H1 (cell line): ENCODE measurements at regions not wholly inside any gene's neighbourhood (a gene's known extent, or its start where the extent isn't known, plus 50 kb on each side); places are given as distances from the start of the nearest gene placed in this dataset.

Experiments
- CTCF ChIA-PET: fragments of 300-600 bp; sonication (Branson Sonifier 250); formaldehyde crosslinking; loops from one replicate; lab custom pipeline; 2021; ENCODE audit not compliant: partially characterized antibody; lab: Charles Lee
- POLR2A ChIA-PET: fragments of 300-600 bp; sonication (Branson Sonifier 250); formaldehyde crosslinking; loops from one replicate; lab custom pipeline; 2021; ENCODE audit warnings: inconsistent platforms; ENCODE audit not compliant: partially characterized antibody; lab: Charles Lee
- DNase-seq, 2 experiments: peaks; one replicate each; pipeline versions ENCODE4 v3.0.0 to v3.0.0-alpha.2; 2010 to 2022; ENCODE audit warnings: low spot score in 2 of 2, low read depth in 1 of 2, mixed read lengths in 1 of 2
- FAIRE-seq: peaks from 2 replicates; lab custom pipeline; 2011; peaks lifted over from hg19 to GRCh38; lab: Jason Lieb, UNC
- H2AFZ ChIP-seq: 2 replicates; pipeline ENCODE4 v1.8.1; 2012; ENCODE audit warnings: low read length, inconsistent platforms
- H2AK5ac ChIP-seq: 2 replicates; pipeline ENCODE4 v1.6.1; 2013; ENCODE audit warnings: low read depth, low read length
- H2BK120ac ChIP-seq: replicated peaks from 2 replicates; pipeline ENCODE3; 2013; ENCODE audit warnings: low read depth, low read length, inconsistent platforms
- H2BK12ac ChIP-seq: 2 replicates; pipeline ENCODE4 v1.6.1; 2013; ENCODE audit warnings: low read depth, low read length
- H2BK15ac ChIP-seq: 2 replicates; pipeline ENCODE4 v1.6.1; 2013; ENCODE audit warnings: low read length
- H2BK20ac ChIP-seq: 2 replicates; pipeline ENCODE4 v1.6.1; 2013; ENCODE audit warnings: low read length
- H2BK5ac ChIP-seq: 2 replicates; pipeline ENCODE4 v1.6.1; 2013; ENCODE audit warnings: low read depth, low read length
- H3K14ac ChIP-seq: 2 replicates; pipeline ENCODE4 v1.6.1; 2013; ENCODE audit warnings: inconsistent platforms; ENCODE audit not compliant: insufficient read length
- H3K18ac ChIP-seq: 2 replicates; pipeline ENCODE4 v1.6.1; 2013; ENCODE audit warnings: low read length; ENCODE audit errors: extremely low read depth
- H3K23ac ChIP-seq: 2 replicates; pipeline ENCODE4 v1.6.1; 2013; ENCODE audit warnings: inconsistent platforms; ENCODE audit not compliant: insufficient read length
- H3K23me2 ChIP-seq: 2 replicates; pipeline ENCODE4 v1.6.1; 2013; ENCODE audit warnings: low read depth, low read length
- H3K27ac ChIP-seq: 2 replicates; pipeline ENCODE4 v1.6.1; 2011; ENCODE audit warnings: low read depth, low read length, inconsistent platforms
- H3K27me3 ChIP-seq, 4 experiments: replicated peaks in 1 of 4; 1 replicate in 1 of 4; 2 replicates in 3 of 4; pipeline versions ENCODE4 v1.6.1 to v1.8.1; 2011 to 2013; ENCODE audit warnings: low read length in 3 of 4, mild to moderate bottlenecking in 3 of 4, inconsistent platforms in 2 of 4, mixed read lengths in 2 of 4, moderate library complexity in 1 of 4; ENCODE audit not compliant: control insufficient read depth in 3 of 4, insufficient read depth in 3 of 4; ENCODE audit errors: extremely low read depth in 1 of 4
- H3K36me3 ChIP-seq, 4 experiments: 2 replicates each; pipeline versions ENCODE4 v1.6.1 to v1.8.1; 2011 to 2013; ENCODE audit warnings: mild to moderate bottlenecking in 4 of 4, low read length in 3 of 4, moderate library complexity in 2 of 4, control low read depth in 1 of 4, inconsistent platforms in 1 of 4; ENCODE audit not compliant: insufficient read depth in 4 of 4, control insufficient read depth in 2 of 4
- H3K4ac ChIP-seq: replicated peaks from 2 replicates; pipeline ENCODE3; 2013; ENCODE audit warnings: low read length, low read depth, mixed read lengths, inconsistent platforms; ENCODE audit not compliant: insufficient read length
- H3K4me1 ChIP-seq, 4 experiments: replicated peaks in 1 of 4; 1 replicate in 1 of 4; 2 replicates in 3 of 4; pipeline versions ENCODE4 v1.6.1 to v1.8.1; 2011 to 2013; ENCODE audit warnings: low read length in 3 of 4, inconsistent platforms in 2 of 4, mixed read lengths in 1 of 4; ENCODE audit not compliant: insufficient read depth in 4 of 4, control insufficient read depth in 3 of 4
- H3K4me2 ChIP-seq, 2 experiments: 2 replicates each; pipeline versions ENCODE4 v1.6.1 to v1.8.1; 2011 to 2013; ENCODE audit warnings: low read depth in 2 of 2, low read length in 2 of 2, control low read depth in 1 of 2, inconsistent platforms in 1 of 2, mild to moderate bottlenecking in 1 of 2; ENCODE audit not compliant: insufficient read depth in 1 of 2
- H3K4me3 ChIP-seq, 4 experiments: fragments of 200-600, 300-600 bp in 1 of 4; sonication (generic), shearing (Covaris generic), sonication (Bioruptor Twin) in 1 of 4; 2 replicates each; pipeline versions ENCODE4 v1.5.1 to v1.8.1; 2011 to 2016; ENCODE audit warnings: low read length in 4 of 4, low read depth in 3 of 4, control low read depth in 2 of 4, inconsistent platforms in 2 of 4, mild to moderate bottlenecking in 2 of 4, mixed read lengths in 1 of 4, moderate library complexity in 1 of 4; ENCODE audit not compliant: insufficient read depth in 2 of 4; ENCODE audit errors: extremely low read depth in 1 of 4
- H3K56ac ChIP-seq: replicated peaks from 2 replicates; pipeline ENCODE3; 2013; ENCODE audit warnings: low read depth, mild to moderate bottlenecking, mixed read lengths, low read length, inconsistent platforms; ENCODE audit not compliant: insufficient read length
- H3K79me1 ChIP-seq: 2 replicates; pipeline ENCODE4 v1.6.1; 2013; ENCODE audit warnings: low read depth, low read length, control low read depth
- H3K79me2 ChIP-seq, 2 experiments: 2 replicates each; pipeline versions ENCODE4 v1.6.1 to v1.8.1; 2012 to 2013; ENCODE audit warnings: low read length in 2 of 2, mild to moderate bottlenecking in 2 of 2, inconsistent platforms in 1 of 2; ENCODE audit not compliant: insufficient read depth in 2 of 2, control insufficient read depth in 1 of 2
- H3K9ac ChIP-seq, 4 experiments: replicated peaks in 1 of 4; 1 replicate in 1 of 4; 2 replicates in 3 of 4; pipeline versions ENCODE4 v1.6.1 to v1.8.1; 2011 to 2013; ENCODE audit warnings: low read depth in 3 of 4, low read length in 3 of 4, control low read depth in 2 of 4, mild to moderate bottlenecking in 2 of 4, moderate library complexity in 2 of 4, inconsistent platforms in 1 of 4; ENCODE audit errors: extremely low read depth in 1 of 4
- H3K9me3 ChIP-seq, 2 experiments: 2 replicates each; pipeline versions ENCODE4 v1.6.1 to v1.8.1; 2012 to 2013; ENCODE audit warnings: mild to moderate bottlenecking in 2 of 2, moderate library complexity in 2 of 2, control low read depth in 1 of 2, inconsistent platforms in 1 of 2, low read depth in 1 of 2, low read length in 1 of 2, mixed read lengths in 1 of 2; ENCODE audit not compliant: insufficient read depth in 2 of 2
- H4K20me1 ChIP-seq, 2 experiments: replicated peaks in 1 of 2; 2 replicates each; pipeline versions ENCODE3 to v1.8.1; 2011 to 2013; ENCODE audit warnings: inconsistent platforms in 2 of 2, low read length in 2 of 2, mild to moderate bottlenecking in 1 of 2; ENCODE audit not compliant: insufficient read depth in 2 of 2, control insufficient read depth in 1 of 2
- H4K5ac ChIP-seq: 2 replicates; pipeline ENCODE4 v1.6.1; 2013; ENCODE audit warnings: low read length, low read depth, mixed read lengths, inconsistent platforms; ENCODE audit not compliant: insufficient read length
- H4K8ac ChIP-seq: 2 replicates; pipeline ENCODE4 v1.8.0; 2013; ENCODE audit warnings: mild to moderate bottlenecking, moderate library complexity, low read length, inconsistent platforms; ENCODE audit not compliant: insufficient read depth; ENCODE audit errors: extremely low read depth
- H4K91ac ChIP-seq: replicated peaks from 2 replicates; pipeline ENCODE3; 2013; ENCODE audit warnings: low read length, mixed read lengths, inconsistent platforms; ENCODE audit not compliant: insufficient read length
- ATF3 ChIP-seq: IDR thresholded peaks from 2 replicates; pipeline ENCODE4 v1.6.1; 2011; ENCODE audit warnings: low read depth, mild to moderate bottlenecking, low read length; ENCODE audit not compliant: insufficient read depth
- EP300 ChIP-seq, 2 experiments: IDR thresholded peaks; 1 replicate in 1 of 2; 2 replicates in 1 of 2; pipeline ENCODE4 v1.6.1; 2011 to 2012; ENCODE audit warnings: low read depth in 2 of 2, low read length in 2 of 2, mild to moderate bottlenecking in 2 of 2, borderline replicate concordance in 1 of 2, inconsistent platforms in 1 of 2, moderate library complexity in 1 of 2
- EZH2 ChIP-seq: fragments of 200-600 bp; sonication (generic); IDR thresholded peaks from 2 replicates; pipeline ENCODE4 v1.7.1; 2012; ENCODE audit warnings: low read depth, mild to moderate bottlenecking, moderate library complexity, low read length, inconsistent platforms; ENCODE audit not compliant: severe bottlenecking
- FOSL1 ChIP-seq: IDR thresholded peaks from 2 replicates; pipeline ENCODE4 v1.6.1; 2011; ENCODE audit warnings: mild to moderate bottlenecking, low read depth, low read length, moderate library complexity; ENCODE audit not compliant: insufficient read depth
- HDAC2 ChIP-seq, 2 experiments: fragments of 300-600 bp in 1 of 2; sonication (generic) in 1 of 2; IDR thresholded peaks; 2 replicates each; pipeline ENCODE4 v1.6.1; 2011 to 2012; ENCODE audit warnings: low read depth in 2 of 2, low read length in 2 of 2, mild to moderate bottlenecking in 2 of 2, moderate library complexity in 2 of 2, borderline replicate concordance in 1 of 2, inconsistent platforms in 1 of 2
- PHF8 ChIP-seq: fragments of 200-600 bp; sonication (generic); conservative IDR thresholded peaks from 2 replicates; pipeline ENCODE4 v1.7.1; 2012; ENCODE audit warnings: low read depth, mild to moderate bottlenecking, inconsistent platforms, low read length, moderate library complexity
- POLR2AphosphoS5 ChIP-seq: IDR thresholded peaks from 2 replicates; pipeline ENCODE4 v1.6.1; 2011; ENCODE audit warnings: low read depth, low read length
- POU5F1 ChIP-seq: IDR thresholded peaks from 2 replicates; pipeline ENCODE4 v1.6.1; 2011; ENCODE audit warnings: low read depth, mild to moderate bottlenecking, low read length, moderate library complexity
- SP1 ChIP-seq: IDR thresholded peaks from 2 replicates; pipeline ENCODE4 v1.6.1; 2011; ENCODE audit warnings: low read depth, low read length
- SP2 ChIP-seq: IDR thresholded peaks from 2 replicates; pipeline ENCODE4 v1.6.1; 2012; ENCODE audit warnings: mild to moderate bottlenecking, low read length, inconsistent platforms
- SP4 ChIP-seq: IDR thresholded peaks from 2 replicates; pipeline ENCODE4 v1.6.1; 2012; ENCODE audit warnings: low read length, inconsistent platforms
- SUZ12 ChIP-seq: fragments of 200-600 bp; sonication (generic); IDR thresholded peaks from 2 replicates; pipeline ENCODE4 v1.6.1; 2012; ENCODE audit warnings: mild to moderate bottlenecking, inconsistent platforms, low read length, moderate library complexity, mixed read lengths
- TAF1 ChIP-seq: IDR thresholded peaks from 2 replicates; pipeline ENCODE4 v1.6.1; 2011; ENCODE audit warnings: mild to moderate bottlenecking, low read depth, low read length
- YY1 ChIP-seq: IDR thresholded peaks from 2 replicates; pipeline ENCODE4 v1.6.1; 2011; ENCODE audit warnings: low read depth, mild to moderate bottlenecking, low read length
- WGBS, 2 experiments: shearing (Covaris generic) in 1 of 2; methylation state at CpG; one replicate each; pipeline versions ENCODE4 v1.1.6 to v1.1.7; 2013 to 2015; ENCODE audit warnings: low lambda C conversion rate in 2 of 2, mixed read lengths in 2 of 2, inconsistent platforms in 1 of 2, low coverage in 1 of 2, missing lambda C conversion rate in 1 of 2; ENCODE audit not compliant: insufficient replicate concordance in 2 of 2, insufficient coverage in 1 of 2, insufficient read length in 1 of 2; ENCODE audit errors: extremely low coverage in 1 of 2, missing lambda C conversion rate in 1 of 2; 5-methylcytosine and 5-hydroxymethylcytosine counted together

GRCh38 chr11:127205688-127206217 is 205.2 kb upstream of the KIRREL3 start:
- Histone ChIP-seq H3K4ac (no peak overlapping the region), H3K4me1 (no peaks in the 10 kb centered on the region), H3K23ac (no peak overlapping the region), H3K56ac (no peak overlapping the region), H2AK5ac (no peak overlapping the region), H2BK12ac (no peak overlapping the region), H3K27ac (no peak overlapping the region), H4K20me1 (no peaks in the 10 kb centered on the region), H3K18ac (no peak overlapping the region), H3K4me3 (no peak overlapping the region), H3K9me3 (no peaks in the 10 kb centered on the region; a peak in 2 of 4 replicates), H2BK120ac (no peak overlapping the region), H4K8ac (no peak overlapping the region), H3K79me1 (no peaks in the 10 kb centered on the region), H3K79me2 (no peaks in the 10 kb centered on the region), H2BK5ac (no peak overlapping the region), H3K27me3 (no peaks in the 10 kb centered on the region), H4K5ac (no peak overlapping the region), H2BK15ac (no peak overlapping the region), H3K23me2 (no peaks in the 10 kb centered on the region), H3K4me2 (no peak overlapping the region), H3K36me3 (no peaks in the 10 kb centered on the region), H2AFZ (no peak overlapping the region), H4K91ac (no peak overlapping the region), H2BK20ac (no peak overlapping the region), H3K14ac (no peak overlapping the region), H3K9ac (no peak overlapping the region)
- 89% methylated on average over 3 of the region's 3 CpGs; no CpG with 5 or more reads in 1 of the 2 experiments for WGBS, 2 experiments
- FAIRE-seq (no peak), DNase-seq (no peak)
- ChIA-PET POLR2A (no interaction called here), CTCF (interaction anchor here (0.6 to 1.0 kb wide), 3 partner anchors 22 to 747 kb away, joined by 3 to 5 read pairs (median 4); no protein-coding TSS in a partner anchor)
- TF ChIP-seq FOSL1 = no peak
- TF ChIP-seq YY1 = no peak
- TF ChIP-seq POU5F1 = no peak
- no peak for TF ChIP-seq SUZ12
- no peak for TF ChIP-seq EP300 (IDR thresholded peaks at IDR 0.05; ENCODE audit: borderline replicate concordance in 1 of 2, low read depth in 2 of 2, low read length in 2 of 2)
- no peak for TF ChIP-seq HDAC2 (IDR thresholded peaks at IDR 0.05; ENCODE audit: borderline replicate concordance in 1 of 2, low read depth in 2 of 2, low read length in 2 of 2)
- no peak for TF ChIP-seq PHF8
- no peak for TF ChIP-seq POLR2AphosphoS5
- no peak for TF ChIP-seq SP4
- TF ChIP-seq SP1 = no peak
- no peak for TF ChIP-seq TAF1
- no peak for TF ChIP-seq ATF3
- no peak for TF ChIP-seq EZH2
- no peak for TF ChIP-seq SP2
